Endothelial cell of umbilical vein (primary cell): ENCODE measurements at regions not wholly inside any gene's neighbourhood (a gene's known extent, or its start where the extent isn't known, plus 50 kb on each side); places are given as distances from the start of the nearest gene placed in this dataset.

ENCODE experiments used
- BruUV-seq: library from RNA; stranded (reverse); fragments of 400-500 nt; replicated peaks from 2 replicates; lab custom pipeline; 2021; lab: Mats Ljungman, UMichigan
- CTCF ChIA-PET: fragments of 300-600, 350-600 bp; sonication (Branson Sonifier 250); formaldehyde crosslinking; loops from one replicate; lab custom pipeline; 2021; ENCODE audit warnings: antibody characterized with exemption, inconsistent platforms; lab: Charles Lee
- POLR2A ChIA-PET: fragments of 300-600, 350-600 bp; sonication (Branson Sonifier 250); formaldehyde crosslinking; loops from one replicate; lab custom pipeline; 2021; ENCODE audit warnings: antibody characterized with exemption, inconsistent platforms; lab: Charles Lee
- DNase-seq: peaks from one replicate; pipeline ENCODE4 v3.0.0-alpha.2; 2011; ENCODE audit warnings: low read depth, low spot score
- FAIRE-seq: peaks from 2 replicates; lab custom pipeline; 2011; peaks lifted over from hg19 to GRCh38; lab: Jason Lieb, UNC
- H2AFZ ChIP-seq: 2 replicates; pipeline ENCODE4 v1.6.0; 2012; ENCODE audit warnings: low read depth, low read length, control low read depth, inconsistent platforms
- H3K27ac ChIP-seq: 2 replicates; pipeline ENCODE4 v1.5.1; 2011; ENCODE audit warnings: low read depth, mild to moderate bottlenecking, control low read depth, low read length, moderate library complexity; ENCODE audit not compliant: insufficient read depth
- H3K27me3 ChIP-seq, 2 experiments: 2 replicates each; pipeline versions ENCODE4 v1.6.0 to v1.6.1; 2011; ENCODE audit warnings: low read length in 2 of 2, mixed read lengths in 1 of 2; ENCODE audit not compliant: control insufficient read depth in 2 of 2, insufficient read depth in 2 of 2
- H3K36me3 ChIP-seq, 2 experiments: 2 replicates in 1 of 2; 3 replicates in 1 of 2; pipeline ENCODE4 v1.5.1; 2011; ENCODE audit warnings: low read length in 2 of 2, mild to moderate bottlenecking in 1 of 2, moderate library complexity in 1 of 2; ENCODE audit not compliant: control insufficient read depth in 2 of 2, insufficient read depth in 2 of 2; ENCODE audit errors: extremely low read depth in 1 of 2
- H3K4me1 ChIP-seq: 3 replicates; pipeline ENCODE4 v1.5.1; 2011; ENCODE audit warnings: mild to moderate bottlenecking, low read length; ENCODE audit not compliant: control insufficient read depth, insufficient read depth; ENCODE audit errors: extremely low read depth
- H3K4me2 ChIP-seq: 2 replicates; pipeline ENCODE4 v1.6.1; 2011; ENCODE audit warnings: low read length, control low read depth, mixed read lengths; ENCODE audit not compliant: insufficient read depth
- H3K4me3 ChIP-seq, 3 experiments: fragments of 200-600 bp in 1 of 3; sonication (generic), shearing (Covaris generic) in 1 of 3; replicated peaks in 1 of 3; 2 replicates each; pipeline ENCODE4 v1.5.1; 2011 to 2016; ENCODE audit warnings: control low read depth in 3 of 3, low read length in 3 of 3, mild to moderate bottlenecking in 2 of 3, inconsistent platforms in 1 of 3, low read depth in 1 of 3, moderate library complexity in 1 of 3; ENCODE audit not compliant: insufficient read depth in 1 of 3
- H3K79me2 ChIP-seq: 2 replicates; pipeline ENCODE4 v1.6.0; 2012; ENCODE audit warnings: low read length, inconsistent platforms; ENCODE audit not compliant: control insufficient read depth, insufficient read depth
- H3K9ac ChIP-seq: replicated peaks from 2 replicates; pipeline ENCODE3; 2011; ENCODE audit warnings: low read length, control low read depth; ENCODE audit not compliant: insufficient read depth; ENCODE audit errors: extremely low read depth
- H3K9me1 ChIP-seq: replicated peaks from 3 replicates; pipeline ENCODE4 v1.6.0; 2011; ENCODE audit warnings: mild to moderate bottlenecking, low read length; ENCODE audit not compliant: control insufficient read depth, insufficient read depth; ENCODE audit errors: extremely low read depth
- H3K9me3 ChIP-seq: replicated peaks from 2 replicates; pipeline ENCODE4 v1.5.1; 2012; ENCODE audit warnings: low read length, inconsistent platforms; ENCODE audit not compliant: control insufficient read depth, insufficient read depth
- H4K20me1 ChIP-seq: replicated peaks from 2 replicates; pipeline ENCODE3; 2011; ENCODE audit warnings: mild to moderate bottlenecking, low read length; ENCODE audit not compliant: control insufficient read depth, insufficient read depth; ENCODE audit errors: extremely low read depth
- EZH2 ChIP-seq: IDR thresholded peaks from 2 replicates; pipeline ENCODE4 v1.6.1; 2012; ENCODE audit warnings: borderline replicate concordance, low read depth, mild to moderate bottlenecking, moderate library complexity, low read length, inconsistent platforms; ENCODE audit not compliant: severe bottlenecking
- FOS ChIP-seq: IDR thresholded peaks from 2 replicates; pipeline ENCODE4 v1.6.1; 2011; ENCODE audit warnings: mild to moderate bottlenecking, low read length, moderate library complexity, borderline replicate concordance; ENCODE audit not compliant: insufficient read depth
- GATA2 ChIP-seq: IDR thresholded peaks from 2 replicates; pipeline ENCODE4 v1.7.0; 2011; ENCODE audit warnings: low read depth, mild to moderate bottlenecking, moderate library complexity, mixed read lengths, low read length; ENCODE audit not compliant: insufficient read length, insufficient read depth
- JUN ChIP-seq: IDR thresholded peaks from 2 replicates; pipeline ENCODE4 v1.6.1; 2011; ENCODE audit warnings: borderline replicate concordance, low read depth; ENCODE audit not compliant: insufficient read length, insufficient read depth
- POLR2A ChIP-seq: IDR thresholded peaks from 2 replicates; pipeline ENCODE4 v1.6.1; 2012; ENCODE audit warnings: low read depth, mild to moderate bottlenecking, control low read depth, low read length
- POLR2AphosphoS5 ChIP-seq: IDR thresholded peaks from 2 replicates; pipeline ENCODE4 v1.6.1; 2012; ENCODE audit warnings: low read depth, mild to moderate bottlenecking, control low read depth, low read length, moderate library complexity; ENCODE audit not compliant: insufficient read depth
- dilution Hi-C: fragments of 300-500 bp; cut with MboI; formaldehyde crosslinking; loops from one replicate; pipeline ENCODE4 v1.15.0; 2019; ENCODE audit warnings: low sequenced_read_pairs; ENCODE audit not compliant: extremely low pct_ligation_motif_present
- intact Hi-C: fragments of 100-400 bp; cut with micrococcal nuclease; formaldehyde crosslinking; loops from one replicate; pipeline ENCODE4 v1.10.0; 2022
- TF ChIP-seq, protein P1 (sequence below), 2 donors: IDR thresholded peaks; 1 replicate in 1 of 2; 2 replicates in 1 of 2; pipeline ENCODE4 v1.5.1; 2011; ENCODE audit warnings: low read length in 2 of 2, mild to moderate bottlenecking in 2 of 2, moderate library complexity in 2 of 2, control low read depth in 1 of 2, inconsistent platforms in 1 of 2, low read depth in 1 of 2; ENCODE audit not compliant: insufficient read depth in 1 of 2; ENCODE audit errors: extremely low read depth in 1 of 2
- TF ChIP-seq, protein P2 (sequence below): IDR thresholded peaks from 2 replicates; pipeline ENCODE4 v1.6.1; 2011; ENCODE audit not compliant: insufficient read depth, insufficient read length

DNA sequence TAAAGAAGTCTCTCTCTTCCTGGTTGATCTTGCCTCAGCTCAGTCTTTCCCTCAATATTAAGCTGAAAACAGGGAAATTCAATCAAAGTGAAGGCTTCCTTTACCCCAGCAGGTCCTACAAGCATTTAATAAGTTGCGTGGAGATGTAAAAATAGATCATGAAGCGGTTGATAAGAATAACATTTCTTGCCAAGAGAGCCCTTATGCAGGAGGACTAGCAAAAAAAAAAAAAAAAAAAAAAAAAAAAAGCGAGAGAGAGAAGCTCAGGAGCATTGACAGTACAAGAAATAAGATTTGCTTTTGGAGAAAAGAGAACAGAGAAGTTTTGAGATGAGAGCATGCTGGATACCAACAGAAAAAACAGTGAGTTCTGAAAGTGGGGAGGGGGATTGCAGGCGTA, 112.2 kb upstream of the CLMP start:
- intact Hi-C loops = no loop called here
- POLR2A ChIA-PET = interaction anchor here (0.6 kb wide), 1 partner anchor 14 kb away, joined by 4 read pairs; no protein-coding TSS in a partner anchor
- no peaks in the 10 kb centered on the region for H3K36me3 ChIP-seq
- H2AFZ ChIP-seq = no peak overlapping the region
- no peak overlapping the region for H3K4me3 ChIP-seq
- no peaks in the 10 kb centered on the region for H3K9me3 ChIP-seq
- TF ChIP-seq, protein P1, sequence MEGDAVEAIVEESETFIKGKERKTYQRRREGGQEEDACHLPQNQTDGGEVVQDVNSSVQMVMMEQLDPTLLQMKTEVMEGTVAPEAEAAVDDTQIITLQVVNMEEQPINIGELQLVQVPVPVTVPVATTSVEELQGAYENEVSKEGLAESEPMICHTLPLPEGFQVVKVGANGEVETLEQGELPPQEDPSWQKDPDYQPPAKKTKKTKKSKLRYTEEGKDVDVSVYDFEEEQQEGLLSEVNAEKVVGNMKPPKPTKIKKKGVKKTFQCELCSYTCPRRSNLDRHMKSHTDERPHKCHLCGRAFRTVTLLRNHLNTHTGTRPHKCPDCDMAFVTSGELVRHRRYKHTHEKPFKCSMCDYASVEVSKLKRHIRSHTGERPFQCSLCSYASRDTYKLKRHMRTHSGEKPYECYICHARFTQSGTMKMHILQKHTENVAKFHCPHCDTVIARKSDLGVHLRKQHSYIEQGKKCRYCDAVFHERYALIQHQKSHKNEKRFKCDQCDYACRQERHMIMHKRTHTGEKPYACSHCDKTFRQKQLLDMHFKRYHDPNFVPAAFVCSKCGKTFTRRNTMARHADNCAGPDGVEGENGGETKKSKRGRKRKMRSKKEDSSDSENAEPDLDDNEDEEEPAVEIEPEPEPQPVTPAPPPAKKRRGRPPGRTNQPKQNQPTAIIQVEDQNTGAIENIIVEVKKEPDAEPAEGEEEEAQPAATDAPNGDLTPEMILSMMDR (IDR thresholded peaks at IDR 0.05; ENCODE audit: extremely low read depth in 1 of 2, insufficient read depth in 1 of 2, low read depth in 1 of 2, low read length in 2 of 2) = no peak
- TF ChIP-seq POLR2A (no peak), GATA2 (no peak), JUN (no peak), EZH2 (no peak), FOS (no peak), POLR2AphosphoS5 (no peak)
- TF ChIP-seq, protein P2, sequence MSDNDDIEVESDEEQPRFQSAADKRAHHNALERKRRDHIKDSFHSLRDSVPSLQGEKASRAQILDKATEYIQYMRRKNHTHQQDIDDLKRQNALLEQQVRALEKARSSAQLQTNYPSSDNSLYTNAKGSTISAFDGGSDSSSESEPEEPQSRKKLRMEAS = no peak
- H3K9ac ChIP-seq = no peak overlapping the region
- H3K9me1 ChIP-seq = no peaks in the 10 kb centered on the region
- dilution Hi-C loops = loop anchor here (25.0 kb wide), 1 partner anchor 180 kb away; no protein-coding TSS in a partner anchor
- no peaks in the 10 kb centered on the region for H4K20me1 ChIP-seq
- CTCF ChIA-PET = interaction anchor here (0.7 to 2.7 kb wide), 5 partner anchors 21 to 357 kb away, joined by 3 to 14 read pairs (median 4); no protein-coding TSS in a partner anchor
- no TSS peak for BruUV-seq
- H3K4me2 ChIP-seq = no peak overlapping the region
- no peak for FAIRE-seq
- H3K27ac ChIP-seq = no peak overlapping the region
- H3K27me3 ChIP-seq = peaks cover 7 to 10% of the 10 kb centered on the region in 2 experiments
- no peak for DNase-seq
- no peaks in the 10 kb centered on the region for H3K79me2 ChIP-seq
- peaks cover under 1% of the 10 kb centered on the region for H3K4me1 ChIP-seq
